ENCODE measurements at regions not wholly inside any gene's neighbourhood (a gene's known extent, or its start where the extent isn't known, plus 50 kb on each side); places are given as distances from the start of the nearest gene placed in this dataset.
"Not testable (repeated sequence)": the region's sequence is repeated elsewhere in the genome, so short reads cannot be mapped to it uniquely, and the experiment has no call there.

- WGBS, 2 donors, result 88 to 97% methylated on average over 18 of the region's 18 CpGs
- no peaks in the 10 kb centered on the region for H3K27me3 ChIP-seq
- H3K27ac ChIP-seq, result no peak overlapping the region
- ATAC-seq (no peak), DNase-seq (peak in 3 of 6 donors; percentile 9 to 29 (median 28)), FAIRE-seq (no peak)
- H3K36me3 ChIP-seq, result no peaks in the 10 kb centered on the region
- intact Hi-C loops (cut with DNase I), result no loop called here
- H3K4me3 ChIP-seq, result no peak overlapping the region
- no peak for TF ChIP-seq CTCF (IDR thresholded peaks at IDR 0.05)
- H3K4me1 ChIP-seq, result no peaks in the 10 kb centered on the region
- no peaks in the 10 kb centered on the region for H3K9me3 ChIP-seq
These were observed 1716.7 kb downstream of the SLITRK1 start for GRCh38 chr13:82165396-82166174.

DNA sequence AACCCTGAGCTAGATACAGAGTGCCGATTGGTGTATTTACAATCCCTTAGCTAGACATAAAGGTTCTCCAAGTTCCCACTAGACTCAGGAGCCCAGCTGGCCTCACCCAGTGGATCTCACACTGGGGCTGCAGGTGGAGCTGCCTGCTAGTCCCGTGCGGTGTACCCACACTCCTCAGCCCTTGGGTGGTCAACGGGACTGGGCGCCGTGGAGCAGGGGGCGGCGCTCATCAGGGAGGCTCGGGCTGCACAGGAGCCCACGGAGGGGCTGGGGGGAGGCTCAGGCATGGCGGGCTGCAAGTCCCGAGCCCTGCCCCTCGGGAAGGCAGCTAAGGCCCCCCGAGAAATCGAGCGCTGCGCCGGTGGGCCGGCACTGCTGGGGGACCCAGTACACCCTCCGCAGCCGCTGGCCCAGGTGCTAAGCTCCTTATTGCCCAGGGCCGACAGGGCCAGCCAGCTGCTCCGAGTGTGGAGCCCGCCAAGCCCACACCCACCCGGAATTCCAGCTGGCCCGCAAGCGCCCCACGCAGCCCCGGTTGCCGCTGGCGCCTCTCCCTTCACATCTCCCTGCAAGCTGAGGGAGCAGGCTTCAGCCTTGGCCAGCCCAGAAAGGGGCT, 1717.4 kb downstream of the SLITRK1 start:
- H3K36me3 ChIP-seq; H3K4me3 ChIP-seq; ATAC-seq; H3K27ac ChIP-seq; H3K9me3 ChIP-seq; H3K4me1 ChIP-seq; intact Hi-C loops (cut with DNase I); FAIRE-seq; H3K27me3 ChIP-seq: not testable (repeated sequence)
- DNase-seq, result peak in 4 of 6 donors; percentile 5 to 60 (median 28)
- WGBS, 2 donors, result 87 to 91% methylated on average over 27 to 31 of the region's 31 CpGs

DNA sequence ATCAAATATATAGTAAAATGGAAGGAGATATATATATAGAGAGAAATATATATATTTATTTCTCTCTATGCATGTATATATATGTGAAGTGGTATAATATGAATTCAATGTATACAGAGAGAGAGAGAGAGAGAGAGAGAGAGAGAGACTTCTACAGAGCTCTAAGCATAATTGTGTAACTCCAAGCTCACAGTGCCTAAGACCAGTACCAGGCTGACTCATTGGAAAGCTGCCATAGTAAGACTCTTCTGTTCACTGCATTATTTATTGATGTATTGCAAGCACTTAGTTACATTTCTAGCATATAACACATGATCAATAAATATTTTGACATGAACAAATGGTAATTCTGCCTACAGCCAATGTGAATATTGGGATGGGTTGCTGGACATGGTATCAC, 1734.7 kb downstream of the SLITRK1 start:
- intact Hi-C loops (cut with DNase I), result no loop called here
- Histone ChIP-seq H3K27me3 (no peaks in the 10 kb centered on the region), H3K4me1 (no peaks in the 10 kb centered on the region), H3K9me3 (no peaks in the 10 kb centered on the region), H3K27ac (no peak overlapping the region), H3K4me3 (no peak overlapping the region), H3K36me3 (no peaks in the 10 kb centered on the region)
- no peak for ATAC-seq
- no peak for TF ChIP-seq CTCF (IDR thresholded peaks at IDR 0.05)
- no peak for DNase-seq
- FAIRE-seq, result no peak

GRCh38 chr13:82136880-82137279, 1745.4 kb downstream of the SLITRK1 start:
- no peak for TF ChIP-seq CTCF (IDR thresholded peaks at IDR 0.05)
- intact Hi-C loops (cut with DNase I), result no loop called here
- 56 to 81% methylated on average over 2 of the region's 2 CpGs for WGBS, 2 donors
- no peak overlapping the region for H3K4me3 ChIP-seq
- H3K27ac ChIP-seq, result no peak overlapping the region
- H3K27me3 ChIP-seq, result no peaks in the 10 kb centered on the region
- H3K4me1 ChIP-seq, result no peaks in the 10 kb centered on the region
- H3K36me3 ChIP-seq, result no peaks in the 10 kb centered on the region
- ATAC-seq (no peak), FAIRE-seq (no peak), DNase-seq (no peak)
- H3K9me3 ChIP-seq, result no peaks in the 10 kb centered on the region

DNA sequence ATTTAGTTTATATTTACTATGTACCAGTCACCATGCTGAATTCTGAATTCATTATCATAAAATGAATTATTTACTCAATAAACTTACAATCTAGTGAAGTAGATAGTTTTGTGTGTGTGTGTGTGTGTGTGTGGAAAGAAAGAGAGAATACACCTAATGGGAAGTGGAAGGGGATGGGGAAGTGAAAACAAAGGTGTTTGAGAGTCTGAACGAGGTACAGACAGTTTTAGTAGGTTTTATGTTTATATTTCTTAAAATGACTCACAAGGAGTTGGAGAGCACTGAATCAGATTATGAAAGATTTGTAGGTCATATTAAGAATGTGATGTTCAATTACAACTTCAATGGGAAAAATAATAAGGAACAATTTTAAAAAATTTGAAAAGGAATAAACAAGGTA, 1753.0 kb downstream of the SLITRK1 start:
- H3K27me3 ChIP-seq, result no peaks in the 10 kb centered on the region
- 29 to 37% methylated on average over 1 of the region's 1 CpG for WGBS, 2 donors
- H3K4me3 ChIP-seq, result no peak overlapping the region
- no peak for TF ChIP-seq CTCF (IDR thresholded peaks at IDR 0.05)
- no peaks in the 10 kb centered on the region for H3K9me3 ChIP-seq
- FAIRE-seq (no peak), ATAC-seq (no peak), DNase-seq (no peak)
- no peak overlapping the region for H3K27ac ChIP-seq
- H3K4me1 ChIP-seq, result no peaks in the 10 kb centered on the region
- intact Hi-C loops (cut with DNase I), result no loop called here
- H3K36me3 ChIP-seq, result no peaks in the 10 kb centered on the region

Data from pancreas (tissue), 10 donors.